ENCODE measurements at regions not wholly inside any gene's neighbourhood (a gene's known extent, or its start where the extent isn't known, plus 50 kb on each side); places are given as distances from the start of the nearest gene placed in this dataset.
"Not testable (repeated sequence)": the region's sequence is repeated elsewhere in the genome, so short reads cannot be mapped to it uniquely, and the experiment has no call there.

DNA sequence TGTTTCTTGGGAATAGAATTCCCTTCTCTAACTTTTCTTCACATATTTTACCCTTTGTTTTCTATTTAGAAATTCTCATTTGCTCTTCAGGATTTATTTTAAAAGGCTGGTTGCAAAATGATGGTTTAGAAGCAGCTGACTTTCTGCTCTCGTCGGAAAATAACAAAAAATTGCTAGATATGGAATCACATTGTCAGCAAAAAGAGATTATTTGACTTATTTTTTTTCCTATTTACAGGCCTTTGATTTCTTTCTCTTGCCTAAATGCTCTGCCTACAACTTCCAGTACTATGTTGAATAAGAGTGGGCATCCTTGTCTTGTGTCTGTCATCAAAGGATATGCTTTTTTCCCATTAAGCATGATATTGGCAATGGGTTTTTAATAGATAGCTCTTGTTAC lies 1619.1 kb upstream of the ACO1 start:
- no peak for DNase-seq

DNA sequence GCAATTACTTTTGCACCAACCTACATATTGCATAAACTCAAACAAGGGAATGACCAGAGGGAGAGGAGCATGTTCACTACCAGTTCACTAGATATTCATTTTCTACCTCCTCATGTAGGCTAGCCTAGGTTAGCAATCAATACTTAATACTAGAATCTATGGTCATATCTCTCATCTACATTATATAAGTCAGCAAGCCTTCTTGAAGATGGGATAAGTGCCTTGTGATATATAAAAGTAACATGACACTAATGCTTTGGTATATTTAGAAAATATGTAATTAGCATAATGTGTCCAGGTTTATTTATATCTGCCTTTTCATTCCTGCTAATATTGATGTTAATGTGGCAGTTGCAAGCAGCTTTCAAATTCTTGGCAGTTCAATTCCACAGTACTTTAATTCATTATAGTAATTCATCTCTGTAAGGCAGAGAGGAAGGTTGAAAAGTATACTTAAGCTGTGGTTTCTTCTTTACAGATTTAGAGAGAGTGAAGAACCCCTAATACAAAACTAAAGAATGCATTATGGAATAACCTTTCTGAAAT lies 1613.2 kb upstream of the ACO1 start:
- no peak for DNase-seq

DNA sequence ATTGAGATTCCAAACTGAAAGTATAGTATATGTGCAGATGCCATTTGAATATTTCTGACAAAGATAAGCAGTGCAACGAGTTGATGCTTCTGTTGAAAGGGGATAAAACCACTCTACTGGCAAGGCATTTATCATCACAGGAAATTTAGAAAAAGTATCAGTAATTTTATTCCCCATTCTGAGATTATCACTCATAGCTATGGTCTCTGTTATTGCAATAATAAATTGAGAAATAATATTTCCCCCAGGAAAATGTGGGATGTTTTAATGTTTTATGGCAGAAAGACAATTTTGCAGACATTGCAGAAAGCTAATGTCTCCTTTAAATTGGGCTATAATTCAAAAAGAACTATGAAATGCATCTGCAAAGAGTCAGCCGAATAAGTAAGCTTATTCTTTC lies 1612.7 kb upstream of the ACO1 start:
- no peak for DNase-seq

DNA sequence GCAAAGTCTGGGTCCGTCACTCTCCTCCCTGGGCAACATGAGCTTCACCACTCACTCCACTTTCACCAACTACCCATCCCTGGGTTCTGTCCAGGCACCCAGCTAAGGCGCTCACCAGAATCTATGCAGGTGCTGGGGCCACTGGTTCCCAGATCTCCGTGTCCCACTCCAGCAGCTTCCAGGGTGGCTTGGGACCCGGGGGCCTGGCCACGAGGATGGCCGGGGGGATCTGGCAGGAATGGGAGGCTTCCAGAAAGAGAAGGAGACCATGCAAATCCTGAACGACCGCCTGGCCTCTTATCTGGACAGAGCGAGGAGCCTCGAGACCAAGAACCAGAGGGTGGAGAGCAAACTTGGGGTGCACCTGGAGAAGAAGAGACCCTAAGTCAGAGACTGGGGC lies 1611.0 kb upstream of the ACO1 start:
- DNase-seq: no peak

DNA sequence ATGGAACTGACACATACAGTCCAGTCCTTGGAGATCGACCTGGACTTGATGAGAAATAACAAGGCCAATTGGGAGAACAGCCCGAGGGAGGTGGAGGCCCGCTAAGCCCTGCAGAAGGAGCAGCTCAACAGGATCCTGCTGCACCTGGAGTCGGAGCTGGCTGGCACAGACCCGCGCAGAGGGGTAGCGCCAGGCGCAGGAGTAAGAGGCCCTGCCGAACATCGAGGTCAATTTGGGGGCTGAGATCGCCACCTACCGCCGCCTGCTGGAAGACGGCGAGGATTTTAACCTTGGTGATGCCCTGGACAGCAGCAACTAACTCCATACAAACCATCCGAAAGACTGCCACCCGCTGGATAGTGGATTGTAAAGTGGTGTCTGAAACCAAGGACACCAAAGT lies 1610.1 kb upstream of the ACO1 start:
- DNase-seq: no peak

DNA sequence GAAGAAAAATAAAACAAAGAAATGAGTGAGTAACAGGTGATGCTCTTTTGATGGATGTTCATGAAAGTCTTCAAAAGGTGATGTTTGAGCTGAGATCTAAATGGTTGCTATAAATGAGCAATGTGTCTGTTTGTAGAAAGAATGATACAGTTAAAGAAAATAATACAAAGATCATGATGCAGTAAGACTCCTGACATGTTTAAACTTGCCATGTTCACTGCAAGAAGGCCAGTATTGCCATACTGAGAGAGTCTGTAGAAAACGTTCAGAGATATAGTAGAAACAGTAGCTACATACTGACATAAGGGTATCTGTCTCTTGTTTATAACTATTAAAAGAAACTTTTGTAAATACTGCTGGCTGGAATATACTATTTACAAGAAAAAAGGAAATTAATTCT lies 1609.2 kb upstream of the ACO1 start:
- no peak for DNase-seq

DNA sequence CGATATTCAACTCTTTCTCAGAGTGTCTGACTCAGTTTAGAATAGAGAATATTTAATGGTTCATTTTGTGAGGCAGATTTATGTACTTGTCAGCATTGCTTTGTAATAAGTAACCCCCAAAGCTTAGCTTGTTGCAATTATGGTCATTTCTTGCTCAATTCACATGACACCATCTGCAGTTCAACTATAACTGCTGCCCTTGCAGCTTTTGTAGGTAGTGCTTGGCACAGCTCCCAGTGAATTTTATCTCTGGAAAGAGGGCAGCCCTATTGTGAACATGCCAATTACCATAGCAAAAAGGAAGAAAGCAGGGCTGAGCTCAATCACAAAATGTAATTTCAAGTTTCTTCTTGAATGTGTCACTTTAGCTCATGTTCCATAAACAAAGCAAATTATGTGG lies 1587.7 kb upstream of the ACO1 start:
- DNase-seq: no peak

DNA sequence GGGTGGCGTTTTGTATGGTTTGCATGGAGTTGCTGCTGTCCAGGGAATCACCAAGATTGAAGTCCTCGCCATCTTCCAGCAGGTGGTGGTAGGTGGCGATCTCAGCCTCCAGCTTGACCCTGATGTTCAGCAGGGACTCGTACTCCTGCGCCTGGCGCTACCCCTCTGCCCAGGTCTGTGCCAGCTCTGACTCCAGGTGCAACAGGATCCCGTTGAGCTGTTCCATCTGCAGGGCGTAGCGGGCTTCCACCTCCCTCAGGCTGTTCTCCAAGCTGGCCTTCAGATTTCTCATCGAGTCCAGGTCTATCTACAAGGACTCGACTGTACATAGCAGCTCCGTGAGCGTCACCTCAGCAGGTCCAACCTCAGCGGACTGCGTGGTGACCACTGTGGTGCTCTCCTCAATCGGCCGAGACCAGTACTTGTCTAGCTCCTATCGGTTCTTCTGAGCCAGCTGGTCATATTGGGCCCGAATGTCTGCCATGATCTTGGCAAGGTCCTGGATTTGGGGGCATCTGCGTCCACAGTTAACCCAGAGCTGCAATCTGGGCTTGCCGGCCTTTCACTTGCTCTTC lies 1584.8 kb upstream of the ACO1 start:
- DNase-seq: no peak

DNA sequence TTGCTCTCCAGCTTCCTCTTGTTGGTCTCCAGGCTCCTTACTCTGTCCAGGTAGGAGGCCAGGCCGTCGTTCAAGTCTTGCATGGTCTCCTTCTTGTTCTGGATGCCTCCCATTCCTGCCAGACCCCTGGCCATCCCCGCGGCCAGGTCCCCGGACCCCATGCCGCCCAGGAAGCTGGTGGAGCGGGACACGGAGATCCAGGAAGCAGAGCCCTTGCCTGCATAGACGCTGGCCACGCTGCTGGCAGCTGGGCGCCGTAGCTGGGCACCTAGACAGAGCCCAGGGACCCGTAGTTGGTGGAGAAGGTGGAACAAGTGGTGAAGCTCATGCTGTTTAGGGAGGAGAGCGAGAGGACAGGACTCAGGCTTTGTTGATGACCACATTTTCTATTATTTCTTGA lies 1584.0 kb upstream of the ACO1 start:
- no peak for DNase-seq

DNA sequence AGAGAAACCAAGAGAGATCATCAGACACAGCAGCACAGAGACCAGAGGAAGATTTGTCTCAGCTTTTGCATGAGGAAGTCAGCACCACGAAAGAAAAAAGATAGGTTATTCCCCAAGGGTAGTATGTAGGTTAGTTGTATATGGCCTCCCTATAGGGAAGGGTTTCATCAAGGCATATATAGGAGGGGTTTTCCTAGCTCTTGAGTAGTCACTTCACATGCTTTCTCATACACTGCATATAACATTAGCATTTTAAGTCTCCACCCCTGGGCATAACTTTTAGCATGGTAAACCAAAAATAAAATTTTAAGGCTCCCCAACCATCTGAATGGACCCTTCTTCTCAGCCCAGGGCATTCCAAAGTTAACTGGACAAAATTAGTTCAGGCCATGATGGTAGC lies 1571.6 kb upstream of the ACO1 start:
- no peak for DNase-seq

DNA sequence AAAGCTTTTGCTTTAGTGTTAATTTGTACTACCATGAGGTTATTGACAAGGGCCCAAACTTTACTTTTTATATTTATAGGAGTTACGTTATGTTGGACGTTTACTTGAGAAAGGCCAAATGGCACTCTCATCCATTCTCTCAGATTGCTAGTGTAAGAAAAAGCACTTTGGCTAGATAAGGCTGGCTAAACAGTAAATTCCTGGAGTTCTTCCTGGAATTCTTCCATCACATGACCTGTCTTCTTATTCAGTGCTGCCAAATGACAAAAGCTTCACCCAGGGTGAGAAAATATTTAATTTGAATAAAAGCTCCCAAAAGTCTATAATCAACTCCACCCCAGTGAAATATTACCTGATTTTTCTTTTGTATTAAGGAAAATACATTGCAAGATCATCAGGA lies 1568.9 kb upstream of the ACO1 start:
- no peak for DNase-seq

DNA sequence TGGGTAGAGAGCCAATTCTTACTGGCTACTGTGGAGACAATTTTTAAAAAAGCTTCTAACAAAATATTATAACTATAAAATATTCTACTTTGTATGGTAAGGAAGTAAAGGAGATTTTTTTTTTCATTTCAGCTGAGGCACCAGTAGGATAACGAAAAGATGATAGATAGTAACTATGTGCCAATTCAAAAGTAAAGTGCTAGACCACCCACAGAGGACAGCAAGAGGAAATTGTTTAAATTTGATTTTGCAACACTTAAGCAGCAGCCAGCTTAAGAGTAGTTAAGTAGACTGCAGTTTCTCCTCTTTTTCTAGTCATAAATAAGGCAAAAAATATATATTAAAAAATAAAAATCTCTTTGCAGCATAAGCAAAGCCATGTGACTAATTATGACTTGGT lies 1539.3 kb upstream of the ACO1 start:
- DNase-seq: no peak

DNA sequence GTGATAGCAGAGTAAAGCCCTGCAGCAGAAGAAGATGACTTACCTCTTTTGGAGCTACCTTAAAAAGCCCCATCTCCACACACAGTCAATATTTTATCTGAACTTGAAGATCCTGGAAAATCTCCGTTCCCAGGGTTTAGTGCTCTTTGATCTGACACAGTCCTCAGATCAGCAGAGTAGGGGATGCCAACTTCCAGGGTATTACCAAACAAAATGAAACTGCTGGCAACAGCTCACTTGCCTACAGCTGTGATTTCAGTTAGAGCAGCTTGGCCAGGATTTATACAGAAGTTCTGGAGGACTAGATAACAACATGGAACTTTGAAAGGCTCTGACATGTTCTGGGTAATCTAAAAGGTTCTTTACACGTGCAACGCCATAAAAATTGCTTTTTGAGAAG lies 1537.8 kb upstream of the ACO1 start:
- no peak for DNase-seq

DNA sequence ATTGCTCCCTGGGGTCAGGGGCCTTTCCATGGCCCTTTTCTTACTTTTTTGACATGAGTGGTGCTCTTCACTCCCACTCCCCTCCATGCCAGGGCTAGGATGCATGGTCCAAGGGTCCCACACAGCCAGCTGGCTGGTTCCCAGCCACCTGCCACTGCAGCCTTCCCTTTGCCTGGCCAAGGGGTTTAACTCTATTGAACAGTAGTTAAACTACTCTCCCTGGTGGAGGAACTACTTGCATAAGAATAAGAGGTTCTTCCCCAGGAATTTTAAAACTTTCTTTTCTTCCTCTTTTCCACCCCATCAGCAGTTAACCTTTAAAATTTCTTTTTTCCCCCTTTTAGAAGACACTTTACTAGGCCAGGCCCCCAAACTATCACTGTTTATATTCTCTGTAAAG lies 1532.8 kb upstream of the ACO1 start:
- DNase-seq: no peak

DNA sequence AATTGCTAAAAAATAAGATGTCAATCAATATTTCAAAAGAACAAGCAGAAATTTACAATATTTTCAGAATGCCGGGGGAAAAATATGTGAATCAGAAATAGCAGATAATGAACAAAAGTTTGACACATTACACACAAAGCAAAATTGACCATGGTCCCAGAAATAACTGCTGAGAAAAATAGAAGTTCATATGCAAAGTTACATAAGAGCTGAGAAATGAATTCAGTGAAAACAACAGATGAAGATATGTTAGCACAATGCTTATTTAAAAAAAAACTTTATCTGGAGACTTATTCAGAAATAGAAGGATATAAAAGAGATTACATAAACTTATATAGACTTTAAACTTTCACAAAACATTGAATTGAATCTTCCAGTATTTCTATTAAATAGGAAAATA lies 1483.7 kb upstream of the ACO1 start:
- DNase-seq: no peak

DNA sequence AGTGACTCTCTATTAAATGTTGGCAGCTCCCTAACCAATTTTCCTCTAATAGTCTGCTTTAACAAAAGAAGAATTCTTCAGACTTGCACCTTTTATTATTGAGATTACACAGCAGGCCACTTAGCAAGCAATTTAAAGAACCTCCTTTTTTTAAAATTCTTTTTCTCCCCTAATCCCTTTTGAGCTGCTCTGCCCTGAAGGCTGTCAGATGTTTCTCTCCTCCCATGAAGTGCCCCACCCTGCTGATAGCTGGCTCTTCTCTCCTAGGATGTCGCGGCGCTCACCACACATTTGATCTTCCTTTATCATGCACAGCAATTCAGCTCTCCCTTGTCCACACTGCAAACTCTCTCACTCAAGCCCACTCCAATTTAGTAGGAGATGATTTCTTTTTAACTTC lies 1471.1 kb upstream of the ACO1 start:
- no peak for DNase-seq

DNA sequence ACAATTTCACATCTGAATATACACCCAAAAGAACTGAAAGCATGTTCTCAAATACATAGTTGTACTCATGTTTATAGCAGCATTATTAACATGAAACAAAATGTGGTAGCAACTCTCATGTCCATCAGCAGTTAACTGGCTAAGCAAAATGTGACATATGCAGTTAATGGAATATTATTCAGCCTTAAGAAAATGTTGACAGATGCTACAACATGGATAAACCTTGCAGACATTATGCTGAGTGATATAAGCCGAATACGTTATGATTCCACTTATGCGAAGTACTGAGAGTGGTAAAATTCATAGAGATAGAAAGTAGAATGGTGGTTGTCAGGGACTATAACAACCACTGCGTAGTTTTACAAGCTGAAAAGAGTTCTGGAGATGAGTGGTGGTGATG lies 1469.0 kb upstream of the ACO1 start:
- no peak for DNase-seq

DNA sequence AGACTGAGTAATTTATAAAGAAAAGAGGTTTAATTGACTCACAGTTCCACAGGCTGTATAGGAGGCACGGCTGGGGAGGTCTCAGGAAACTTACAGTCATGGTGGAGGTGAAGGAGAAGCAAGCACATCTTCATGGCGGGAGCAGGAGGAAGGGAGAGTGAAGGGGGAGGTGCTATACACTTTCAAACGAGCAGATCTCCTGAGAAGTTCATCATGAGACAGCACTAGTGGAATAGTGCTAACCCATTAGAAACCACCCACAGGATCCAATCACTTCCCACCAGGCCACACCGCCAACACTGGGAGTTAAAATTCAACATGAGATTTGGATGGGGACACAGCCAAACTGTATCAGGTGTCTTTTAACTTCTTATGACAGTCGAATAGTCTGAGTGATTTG lies 1459.3 kb upstream of the ACO1 start:
- no peak for DNase-seq

DNA sequence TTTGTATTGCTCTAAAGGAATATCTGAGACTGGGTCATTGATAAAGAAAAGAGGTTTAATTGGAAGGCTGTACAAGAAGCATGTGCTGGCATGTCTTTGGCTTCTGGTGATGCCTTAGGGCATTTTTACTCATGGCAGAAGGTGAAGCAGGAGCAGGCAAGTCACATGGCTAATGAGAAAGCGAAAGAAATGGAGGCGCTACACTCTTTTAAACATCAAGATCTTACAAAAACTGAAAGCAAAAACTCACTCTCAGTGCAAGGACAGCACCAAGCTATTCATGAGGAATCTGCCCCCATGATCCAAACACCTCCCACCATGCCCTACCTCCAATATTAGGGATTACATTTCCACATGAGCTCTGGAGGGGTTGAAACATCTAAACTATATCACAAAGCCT lies 1458.8 kb upstream of the ACO1 start:
- DNase-seq: no peak

DNA sequence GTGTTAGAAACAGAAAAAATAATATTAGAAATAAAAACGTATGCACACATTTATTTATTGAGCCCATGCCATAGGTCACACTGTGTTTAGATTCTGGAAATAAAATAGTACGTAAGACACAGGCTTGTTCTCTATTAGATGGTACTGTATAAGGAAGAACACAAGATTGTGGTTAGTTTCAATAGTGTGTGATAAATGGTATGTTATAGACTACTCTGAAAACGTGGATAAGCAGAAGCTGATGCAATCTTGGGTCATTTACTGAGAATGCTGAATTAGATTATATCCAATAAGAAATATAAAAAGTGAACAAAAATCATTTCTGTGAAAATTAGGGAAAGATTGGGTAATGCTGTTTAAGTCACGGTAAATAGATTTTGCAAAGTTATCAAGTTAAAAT lies 1456.4 kb upstream of the ACO1 start:
- DNase-seq: no peak

DNA sequence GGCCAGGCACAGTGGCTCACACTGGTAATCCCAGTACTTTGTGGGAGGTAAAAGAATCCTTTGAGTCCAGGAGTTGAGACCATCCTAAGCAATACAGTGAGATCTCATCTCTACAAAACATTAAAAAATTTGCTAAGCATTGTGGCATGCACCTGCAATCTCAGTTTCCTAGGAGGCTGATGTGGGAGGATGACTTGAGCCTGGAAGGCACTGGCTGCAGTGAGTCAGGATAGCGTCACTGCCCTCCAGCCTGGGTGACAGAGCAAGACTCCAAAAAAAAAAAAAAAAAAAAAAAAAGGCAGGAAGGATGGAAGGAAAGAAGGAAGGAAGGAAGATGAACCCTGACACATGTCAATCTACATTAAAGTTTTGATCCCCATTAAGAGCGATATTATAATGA lies 1452.2 kb upstream of the ACO1 start:
- DNase-seq: no peak

DNA sequence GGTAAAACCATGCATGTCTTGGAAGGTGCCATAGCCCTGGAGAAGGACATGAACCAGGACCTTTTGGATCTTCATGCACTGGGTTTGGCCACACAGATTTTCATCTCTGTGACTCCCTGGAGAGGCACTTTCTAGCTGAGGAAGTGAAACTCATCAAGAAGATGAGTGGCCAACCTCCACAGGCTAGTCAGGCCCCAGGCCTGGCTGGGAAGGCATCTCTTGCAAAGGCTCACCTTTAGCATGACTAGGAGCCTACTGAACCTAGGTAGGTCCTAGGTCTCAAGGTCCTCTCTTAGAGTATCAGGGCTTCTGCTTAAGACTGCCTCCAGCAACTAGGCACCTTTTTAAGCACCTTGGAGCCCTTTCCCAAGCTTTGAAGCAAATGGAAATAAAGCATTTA lies 1448.7 kb upstream of the ACO1 start:
- no peak for DNase-seq

DNA sequence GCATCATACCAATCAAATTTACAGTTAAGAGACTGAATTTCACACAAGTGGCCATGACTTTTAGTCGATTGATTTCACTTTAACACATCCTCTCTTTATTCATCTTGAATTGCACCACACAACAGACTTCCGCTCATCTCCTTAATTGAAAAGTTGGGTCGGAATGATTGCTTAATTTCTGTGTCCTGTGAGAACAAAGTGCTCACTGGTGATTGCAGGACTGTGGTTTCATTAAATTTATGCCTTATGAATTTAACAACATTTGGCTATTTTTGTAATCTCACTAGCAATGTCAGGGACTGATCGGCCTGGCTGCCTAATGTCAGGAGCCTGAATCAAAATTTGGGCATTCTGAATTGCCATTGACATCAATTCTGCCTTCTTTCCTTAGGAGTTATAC lies 1447.3 kb upstream of the ACO1 start:
- DNase-seq: no peak

DNA sequence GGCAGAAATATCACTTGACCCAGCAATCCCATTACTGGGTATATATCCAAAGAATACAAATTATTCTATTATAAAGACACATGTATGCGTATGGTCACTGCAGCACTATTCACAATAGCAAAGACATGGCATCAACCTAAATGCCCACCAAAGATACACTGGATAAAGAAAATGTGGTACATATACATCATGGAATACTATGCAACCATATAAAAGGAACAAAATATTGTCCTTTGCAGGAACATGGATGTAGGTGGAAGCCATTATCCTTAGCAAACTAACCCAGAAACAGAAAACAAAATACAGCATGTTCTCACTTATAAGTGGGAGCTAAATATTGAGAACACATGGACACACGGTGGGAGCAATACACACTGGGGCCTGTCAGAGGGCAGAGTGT lies 1441.6 kb upstream of the ACO1 start:
- DNase-seq: not testable (repeated sequence)

DNA sequence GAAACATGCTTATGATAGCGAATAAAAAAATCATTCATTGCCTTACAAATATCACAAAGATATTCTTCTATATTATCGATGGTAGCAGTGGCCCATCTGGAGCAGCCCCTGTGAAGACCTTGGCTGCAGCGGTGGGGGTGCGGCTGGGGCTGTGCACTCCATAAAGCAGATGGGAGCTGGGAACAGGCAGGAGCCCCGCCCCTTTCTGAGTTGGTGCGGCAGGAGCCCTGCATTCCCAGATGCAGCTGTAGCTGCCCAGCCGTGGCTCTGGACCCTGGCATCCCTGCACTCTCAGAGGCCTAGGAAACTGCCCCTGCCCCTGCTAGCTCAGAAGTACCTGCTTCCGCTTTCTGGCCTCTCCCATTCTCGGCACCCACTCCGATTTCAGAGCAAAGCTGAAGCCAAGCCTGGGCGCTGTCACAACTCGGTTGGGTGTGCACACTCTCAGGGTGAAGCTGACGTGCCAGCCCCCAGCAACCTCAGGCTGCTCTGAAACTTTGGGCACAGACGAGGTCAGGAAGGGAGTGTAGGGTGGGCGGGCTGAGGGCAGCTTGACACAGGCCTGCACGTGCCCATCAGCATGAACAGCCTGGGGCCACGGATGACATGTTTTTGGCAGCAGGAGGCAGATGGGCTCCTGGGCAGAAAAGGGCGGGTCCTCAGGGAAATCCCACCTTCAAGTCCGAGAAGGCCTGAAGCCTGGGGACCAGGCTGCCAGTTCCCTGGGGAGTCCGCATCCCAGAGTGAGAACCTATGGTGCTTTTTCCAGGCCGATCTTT lies 1440.8 kb upstream of the ACO1 start:
- no peak for DNase-seq

All from T-helper 2 cell (primary cell).